ENCODE measurements at regions not wholly inside any gene's neighbourhood (a gene's known extent, or its start where the extent isn't known, plus 50 kb on each side); places are given as distances from the start of the nearest gene placed in this dataset.

DNA sequence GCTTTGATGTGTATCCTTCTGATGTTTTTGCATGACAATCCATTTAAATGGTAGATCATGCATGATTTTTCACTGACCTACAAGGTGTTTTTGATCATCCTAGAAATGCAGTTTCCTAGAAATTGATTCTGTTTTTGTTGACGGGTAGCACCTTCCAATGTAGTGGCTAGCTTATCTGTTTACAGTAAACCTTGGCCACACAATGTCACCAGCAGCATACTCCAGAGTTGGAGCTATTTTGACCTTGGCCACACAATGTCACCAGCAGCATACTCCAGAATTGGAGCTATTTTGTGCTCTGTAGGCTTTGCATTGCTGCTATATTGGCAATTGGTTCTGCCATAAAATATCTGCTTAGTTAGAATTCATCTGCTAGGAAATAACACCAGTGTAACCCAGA is 74.6 kb upstream of the NAA20 start:
- intact Hi-C loops (cut with micrococcal nuclease; ENCODE audit: unreplicated experiment): no loop called here
- CTCF ChIA-PET: no interaction called here
- TF ChIP-seq, protein P1, sequence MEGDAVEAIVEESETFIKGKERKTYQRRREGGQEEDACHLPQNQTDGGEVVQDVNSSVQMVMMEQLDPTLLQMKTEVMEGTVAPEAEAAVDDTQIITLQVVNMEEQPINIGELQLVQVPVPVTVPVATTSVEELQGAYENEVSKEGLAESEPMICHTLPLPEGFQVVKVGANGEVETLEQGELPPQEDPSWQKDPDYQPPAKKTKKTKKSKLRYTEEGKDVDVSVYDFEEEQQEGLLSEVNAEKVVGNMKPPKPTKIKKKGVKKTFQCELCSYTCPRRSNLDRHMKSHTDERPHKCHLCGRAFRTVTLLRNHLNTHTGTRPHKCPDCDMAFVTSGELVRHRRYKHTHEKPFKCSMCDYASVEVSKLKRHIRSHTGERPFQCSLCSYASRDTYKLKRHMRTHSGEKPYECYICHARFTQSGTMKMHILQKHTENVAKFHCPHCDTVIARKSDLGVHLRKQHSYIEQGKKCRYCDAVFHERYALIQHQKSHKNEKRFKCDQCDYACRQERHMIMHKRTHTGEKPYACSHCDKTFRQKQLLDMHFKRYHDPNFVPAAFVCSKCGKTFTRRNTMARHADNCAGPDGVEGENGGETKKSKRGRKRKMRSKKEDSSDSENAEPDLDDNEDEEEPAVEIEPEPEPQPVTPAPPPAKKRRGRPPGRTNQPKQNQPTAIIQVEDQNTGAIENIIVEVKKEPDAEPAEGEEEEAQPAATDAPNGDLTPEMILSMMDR (IDR thresholded peaks at IDR 0.05; ENCODE audit: unreplicated experiment): no peak
- Mint-ChIP-seq H3K27me3 (ENCODE audit: unreplicated experiment) (no peaks in the 10 kb centered on the region), H3K9me3 (ENCODE audit: low read depth, unreplicated experiment) (no peaks in the 10 kb centered on the region), H3K27ac (ENCODE audit: unreplicated experiment) (no peak overlapping the region), H3K4me3 (ENCODE audit: low read depth, unreplicated experiment) (no peak overlapping the region), H3K4me1 (ENCODE audit: low read depth, unreplicated experiment) (peaks cover 12% of the 10 kb centered on the region), H3K36me3 (ENCODE audit: insufficient read depth, unreplicated experiment) (peaks cover 5% of the 10 kb centered on the region)
- no TSS peak for BruUV-seq (replicated peaks)
- DNase-seq: no peak

DNA sequence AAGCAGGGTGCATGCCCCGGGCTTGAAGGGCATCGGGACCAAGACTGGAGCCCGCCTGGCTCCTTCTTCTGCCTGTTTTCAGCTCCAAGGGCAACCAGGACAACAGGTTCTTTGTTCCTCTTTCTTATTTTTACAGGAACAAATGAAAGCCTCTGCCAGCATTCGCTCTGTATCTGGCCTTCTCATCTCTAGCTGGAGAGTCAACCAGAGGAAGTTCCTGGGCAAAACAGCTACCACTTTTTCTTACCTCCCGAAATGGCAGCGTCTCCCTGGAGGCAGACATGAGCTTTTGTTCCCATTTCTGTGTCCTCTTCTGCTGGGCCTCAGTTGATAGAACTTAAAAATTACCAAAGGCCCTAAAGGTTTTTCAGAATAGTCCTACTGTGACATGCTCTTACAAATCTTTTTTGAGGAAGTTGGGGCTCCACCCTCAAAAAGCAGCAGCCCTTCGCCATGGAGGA is 74.1 kb upstream of the NAA20 start:
- no peak for DNase-seq
- H3K4me3 Mint-ChIP-seq (ENCODE audit: low read depth, unreplicated experiment): no peak overlapping the region
- peaks cover 12% of the 10 kb centered on the region for H3K4me1 Mint-ChIP-seq (ENCODE audit: low read depth, unreplicated experiment)
- H3K27me3 Mint-ChIP-seq (ENCODE audit: unreplicated experiment): no peaks in the 10 kb centered on the region
- TF ChIP-seq, protein P1 (IDR thresholded peaks at IDR 0.05; ENCODE audit: unreplicated experiment): no peak
- H3K9me3 Mint-ChIP-seq (ENCODE audit: low read depth, unreplicated experiment): no peaks in the 10 kb centered on the region
- no peak overlapping the region for H3K27ac Mint-ChIP-seq (ENCODE audit: unreplicated experiment)
- BruUV-seq (replicated peaks): no TSS peak
- intact Hi-C loops (cut with micrococcal nuclease; ENCODE audit: unreplicated experiment): no loop called here
- CTCF ChIA-PET: no interaction called here
- peaks cover 5% of the 10 kb centered on the region for H3K36me3 Mint-ChIP-seq (ENCODE audit: insufficient read depth, unreplicated experiment)

DNA sequence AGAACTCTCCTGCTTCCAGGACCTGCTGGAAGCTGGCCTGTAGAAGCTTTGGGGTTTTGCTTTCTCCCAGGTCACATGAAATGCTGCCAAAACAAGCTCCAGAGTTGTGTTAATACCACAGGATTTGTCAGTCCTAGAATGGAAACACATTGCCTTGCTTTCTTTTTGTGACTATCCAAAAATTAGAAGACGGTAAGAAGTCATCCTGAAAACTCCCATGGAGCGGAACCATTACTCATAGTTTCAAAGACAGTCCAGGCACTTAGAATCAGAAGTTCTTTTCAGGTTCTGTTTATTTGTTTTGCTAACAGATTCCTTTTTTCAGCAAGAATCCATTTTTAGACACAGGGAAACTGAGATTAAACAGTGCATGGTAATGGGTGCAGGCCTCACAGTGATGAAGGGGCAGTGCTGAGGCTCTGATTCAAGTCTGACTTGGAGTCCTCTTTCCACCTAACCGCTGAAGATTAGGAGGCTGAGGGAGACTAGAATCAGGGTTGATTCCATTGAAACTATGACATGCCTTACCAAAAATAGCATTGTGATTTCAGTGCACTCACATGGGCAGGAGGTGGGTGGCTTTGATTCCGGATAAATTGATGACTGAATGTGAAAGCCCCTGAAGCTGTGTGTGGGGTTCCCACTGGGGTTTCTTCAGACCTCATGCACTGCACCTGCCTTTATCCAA is 72.2 kb upstream of the NAA20 start:
- TF ChIP-seq, protein P1 (IDR thresholded peaks at IDR 0.05; ENCODE audit: unreplicated experiment): no peak
- peaks cover 5% of the 10 kb centered on the region for H3K36me3 Mint-ChIP-seq (ENCODE audit: insufficient read depth, unreplicated experiment)
- no peaks in the 10 kb centered on the region for H3K27me3 Mint-ChIP-seq (ENCODE audit: unreplicated experiment)
- CTCF ChIA-PET: no interaction called here
- no peak overlapping the region for H3K4me3 Mint-ChIP-seq (ENCODE audit: low read depth, unreplicated experiment)
- intact Hi-C loops (cut with micrococcal nuclease; ENCODE audit: unreplicated experiment): no loop called here
- BruUV-seq (replicated peaks): no TSS peak
- no peak overlapping the region for H3K27ac Mint-ChIP-seq (ENCODE audit: unreplicated experiment)
- no peaks in the 10 kb centered on the region for H3K9me3 Mint-ChIP-seq (ENCODE audit: low read depth, unreplicated experiment)
- no peak for DNase-seq
- peaks cover 12% of the 10 kb centered on the region for H3K4me1 Mint-ChIP-seq (ENCODE audit: low read depth, unreplicated experiment)

DNA sequence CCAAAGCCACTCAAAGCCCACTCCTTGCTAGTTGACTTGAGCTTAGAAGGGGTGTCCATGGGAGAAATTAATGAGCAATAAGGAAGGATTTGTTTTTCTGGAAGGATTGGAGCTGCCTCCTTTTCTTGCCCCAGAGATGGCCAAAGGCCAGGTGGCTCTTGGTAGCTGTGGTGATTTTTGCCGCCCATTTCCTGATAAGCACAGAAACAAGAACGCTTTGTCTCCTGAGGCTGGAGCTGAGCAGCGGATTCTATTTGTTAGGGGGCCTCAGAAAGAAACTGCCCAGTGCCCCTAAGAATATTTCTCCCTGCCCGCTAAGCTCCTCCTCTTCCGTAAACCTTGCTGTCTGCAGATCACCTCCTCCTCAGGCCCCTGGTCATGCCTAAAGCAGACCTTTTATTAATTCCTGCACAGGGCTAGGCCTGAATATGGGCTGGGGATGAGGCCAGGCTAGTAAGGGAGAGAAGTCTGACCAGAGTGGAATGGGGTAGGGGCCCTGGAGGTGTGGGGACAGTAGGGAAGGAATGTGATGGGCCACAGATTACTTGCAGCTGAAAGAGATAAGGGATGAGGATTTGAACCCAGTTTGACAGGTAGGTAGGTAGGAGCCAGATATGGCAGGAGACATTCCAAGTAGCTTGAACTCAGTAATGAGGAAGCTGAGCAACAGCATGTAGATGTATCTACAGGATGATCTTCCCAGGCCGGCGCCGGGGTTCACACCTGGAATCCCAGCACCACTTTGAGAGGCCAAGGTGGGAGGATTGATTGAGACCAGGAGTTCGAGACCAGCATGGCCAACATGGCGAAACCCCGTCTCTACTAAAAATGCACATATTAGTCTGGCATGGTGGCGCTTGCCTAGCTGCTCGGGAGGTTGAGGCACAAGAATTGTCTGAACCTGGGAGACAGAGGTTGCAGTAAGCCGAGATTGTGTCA is 71.2 kb upstream of the NAA20 start:
- peaks cover 5% of the 10 kb centered on the region for H3K36me3 Mint-ChIP-seq (ENCODE audit: insufficient read depth, unreplicated experiment)
- no peaks in the 10 kb centered on the region for H3K9me3 Mint-ChIP-seq (ENCODE audit: low read depth, unreplicated experiment)
- H3K27ac Mint-ChIP-seq (ENCODE audit: unreplicated experiment): peak overlapping the region; percentile 56
- TF ChIP-seq, protein P1 (IDR thresholded peaks at IDR 0.05; ENCODE audit: unreplicated experiment): no peak
- CTCF ChIA-PET: interaction anchor here (0.7 kb wide), 1 partner anchor 105 kb away, joined by 6 read pairs; no protein-coding TSS in a partner anchor
- no peaks in the 10 kb centered on the region for H3K27me3 Mint-ChIP-seq (ENCODE audit: unreplicated experiment)
- no peak overlapping the region for H3K4me3 Mint-ChIP-seq (ENCODE audit: low read depth, unreplicated experiment)
- peaks cover 12% of the 10 kb centered on the region for H3K4me1 Mint-ChIP-seq (ENCODE audit: low read depth, unreplicated experiment)
- intact Hi-C loops (cut with micrococcal nuclease; ENCODE audit: unreplicated experiment): no loop called here
- no TSS peak for BruUV-seq (replicated peaks)
- peak; percentile 10 for DNase-seq
